GM21423 (cell line): ENCODE measurements at regions not wholly inside any gene's neighbourhood (a gene's known extent, or its start where the extent isn't known, plus 50 kb on each side); places are given as distances from the start of the nearest gene placed in this dataset.
"Not testable (repeated sequence)": the region's sequence is repeated elsewhere in the genome, so short reads cannot be mapped to it uniquely, and the experiment has no call there.

ENCODE experiments used
- ATAC-seq: cut with Tn5 transposase; IDR thresholded peaks from one replicate; pipeline ENCODE4 v1.9.1; 2021; ENCODE audit warnings: mild to moderate bottlenecking, moderate library complexity; ENCODE audit not compliant: unreplicated experiment

GRCh38 chr16:29355339-29356059 lies 51.0 kb downstream of the NPIPB11 start:
- not testable (repeated sequence) for ATAC-seq

GRCh38 chr16:29354449-29354848 lies 52.1 kb downstream of the NPIPB11 start:
- ATAC-seq = not testable (repeated sequence)

- not testable (repeated sequence) for ATAC-seq
These were observed 53.9 kb downstream of the NPIPB11 start for GRCh38 chr16:29352617-29352999.

GRCh38 chr16:29351970-29352616 lies 54.4 kb downstream of the NPIPB11 start:
- ATAC-seq = not testable (repeated sequence)

GRCh38 chr16:29351271-29351969 lies 55.1 kb downstream of the NPIPB11 start:
- not testable (repeated sequence) for ATAC-seq

- ATAC-seq = not testable (repeated sequence)
These were observed 56.5 kb downstream of the NPIPB11 start for GRCh38 chr16:29349966-29350365.

GRCh38 chr16:29348748-29349147 lies 57.8 kb downstream of the NPIPB11 start:
- not testable (repeated sequence) for ATAC-seq

- ATAC-seq = not testable (repeated sequence)
These were observed 58.3 kb downstream of the NPIPB11 start for GRCh38 chr16:29348123-29348690.

- peak; percentile 34 for ATAC-seq
These were observed 59.5 kb downstream of the NPIPB11 start for GRCh38 chr16:29346796-29347580.

GRCh38 chr16:29346203-29346602 lies 60.3 kb downstream of the NPIPB11 start:
- ATAC-seq = not testable (repeated sequence)

- ATAC-seq = not testable (repeated sequence)
These were observed 63.6 kb downstream of the NPIPB11 start for GRCh38 chr16:29342937-29343336.

GRCh38 chr16:29340779-29341438 lies 65.6 kb downstream of the NPIPB11 start:
- not testable (repeated sequence) for ATAC-seq

- not testable (repeated sequence) for ATAC-seq
These were observed 66.3 kb downstream of the NPIPB11 start for GRCh38 chr16:29340235-29340634.

- peak; percentile 71 for ATAC-seq
These were observed 67.5 kb downstream of the NPIPB11 start for GRCh38 chr16:29338821-29339700.

- not testable (repeated sequence) for ATAC-seq
These were observed 69.1 kb downstream of the NPIPB11 start for GRCh38 chr16:29337385-29337901.

GRCh38 chr16:29335549-29335846 lies 71.0 kb downstream of the NPIPB11 start:
- peak; percentile 28 for ATAC-seq

GRCh38 chr16:29334776-29335548 lies 71.5 kb downstream of the NPIPB11 start:
- not testable (repeated sequence) for ATAC-seq

- ATAC-seq = not testable (repeated sequence)
These were observed 72.9 kb downstream of the NPIPB11 start for GRCh38 chr16:29333492-29334097.
